Spleen (tissue), 7 donors: ENCODE measurements at regions not wholly inside any gene's neighbourhood (a gene's known extent, or its start where the extent isn't known, plus 50 kb on each side); places are given as distances from the start of the nearest gene placed in this dataset.

ENCODE experiments used
- CTCF ChIP-seq, 11 experiments: fragments of 200-600 bp in 7 of 11; fragments of 450-650 bp in 4 of 11; sonication (generic) in 4 of 11; IDR thresholded peaks in 8 of 11; conservative IDR thresholded peaks in 3 of 11; 1 replicate in 7 of 11; 2 replicates in 4 of 11; pipeline versions ENCODE4 v1.4.0 to v1.8.0; 2016 to 2021; ENCODE audit warnings: antibody characterized with exemption in 11 of 11, inconsistent platforms in 4 of 11, mild to moderate bottlenecking in 1 of 11
- POLR2AphosphoS5 ChIP-seq, 3 donors: sonication (generic); formaldehyde crosslinking; IDR thresholded peaks; one replicate each; pipeline ENCODE4 v1.5.1; 2017; ENCODE audit warnings: antibody characterized with exemption in 3 of 3
- donor health status: DM: no; HTN: no; CAD: no; lungs with moderate emphysema.
- donor health status: DM: no; HTN: no; CAD: no.
- donor health status: DM: no; HTN: no; CAD: no.

DNA sequence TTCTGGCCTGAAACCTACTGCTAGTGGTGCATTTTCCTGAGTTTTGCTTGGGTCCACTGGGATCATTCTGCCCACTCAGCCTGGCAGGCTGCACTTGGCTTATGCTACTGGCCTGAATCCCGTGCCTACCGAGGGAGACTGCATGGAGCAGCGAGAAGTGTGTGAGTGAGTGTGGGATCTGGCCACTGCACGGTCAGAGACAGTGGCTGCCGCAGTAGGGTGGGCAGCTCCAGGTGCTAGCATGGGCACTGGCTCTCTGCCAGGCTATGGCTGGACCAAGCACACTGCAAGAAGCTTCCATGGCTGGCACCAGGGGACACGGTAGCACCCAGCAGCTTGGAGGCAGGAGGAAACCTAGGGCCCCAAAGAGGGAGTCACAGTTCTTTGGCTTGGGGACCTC is 1058.7 kb upstream of the ACO1 start:
- TF ChIP-seq CTCF (IDR thresholded peaks at IDR 0.05 in 8 of 11, conservative IDR thresholded peaks at IDR 0.05 in 3 of 11): no peak
- peak in 1 of 3 donors; percentile 32 for TF ChIP-seq POLR2AphosphoS5 (IDR thresholded peaks at IDR 0.05)
